ENCODE measurements at regions not wholly inside any gene's neighbourhood (a gene's known extent, or its start where the extent isn't known, plus 50 kb on each side); places are given as distances from the start of the nearest gene placed in this dataset.
"Not testable (repeated sequence)": the region's sequence is repeated elsewhere in the genome, so short reads cannot be mapped to it uniquely, and the experiment has no call there.

DNA sequence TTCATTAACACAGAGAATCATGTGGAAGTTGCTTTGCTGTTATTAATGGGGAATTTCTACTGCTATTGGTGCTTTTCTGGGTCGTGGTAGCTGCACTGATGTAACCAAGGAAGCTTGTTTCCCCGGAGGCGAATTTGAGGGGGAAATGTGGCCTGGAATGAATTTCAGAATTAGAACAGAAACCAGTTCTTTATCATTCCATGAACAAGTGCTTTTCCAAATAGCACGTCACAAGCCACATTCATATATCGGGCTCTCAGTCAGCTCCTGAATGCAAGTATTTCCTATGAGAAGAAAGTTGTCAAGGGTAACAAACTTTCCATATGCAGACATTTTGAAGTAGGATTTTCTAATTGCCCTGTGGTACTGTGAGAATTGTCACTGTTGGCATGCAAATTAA, 1353.2 kb downstream of the AACS start:
- DNase-seq: no peak

DNA sequence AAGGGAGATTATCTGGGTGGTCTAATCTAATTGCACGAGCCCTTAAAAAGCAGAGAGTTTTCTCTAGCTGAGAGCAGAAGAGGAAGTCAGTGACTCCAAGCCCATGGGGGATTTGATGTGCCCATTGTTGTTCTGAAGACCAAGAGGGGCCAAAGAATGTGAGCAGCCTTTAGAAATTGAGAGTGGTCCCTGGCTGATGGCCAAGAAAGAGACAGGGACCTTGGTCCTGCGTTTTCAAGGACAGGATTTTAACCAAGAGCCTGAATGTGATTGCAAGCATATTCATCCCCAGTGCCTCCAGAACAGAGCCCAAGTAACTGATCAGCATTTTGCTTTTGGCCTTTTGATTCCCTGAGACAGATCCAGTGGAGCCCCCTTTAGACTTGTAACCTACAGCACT, 1353.9 kb downstream of the AACS start:
- no peak for DNase-seq

DNA sequence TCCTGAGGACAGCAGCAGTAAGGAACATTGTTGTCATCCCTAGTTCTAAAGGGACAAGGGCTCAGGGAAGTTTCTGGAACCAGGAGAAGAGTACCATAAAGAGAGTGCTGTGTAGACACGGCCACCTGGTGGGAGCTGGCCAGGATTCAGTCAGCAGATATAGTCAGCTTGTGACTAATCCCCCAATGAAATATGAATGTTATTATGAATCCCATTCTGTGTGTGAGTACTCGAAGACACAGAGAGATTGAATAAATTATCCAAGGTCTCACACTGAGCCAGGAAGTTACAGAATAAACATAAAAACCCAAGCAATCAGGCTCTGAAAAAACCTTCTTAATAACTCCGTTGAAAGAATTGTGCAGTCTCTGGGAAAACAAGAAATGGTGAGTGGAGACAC, 1359.5 kb downstream of the AACS start:
- DNase-seq: no peak

DNA sequence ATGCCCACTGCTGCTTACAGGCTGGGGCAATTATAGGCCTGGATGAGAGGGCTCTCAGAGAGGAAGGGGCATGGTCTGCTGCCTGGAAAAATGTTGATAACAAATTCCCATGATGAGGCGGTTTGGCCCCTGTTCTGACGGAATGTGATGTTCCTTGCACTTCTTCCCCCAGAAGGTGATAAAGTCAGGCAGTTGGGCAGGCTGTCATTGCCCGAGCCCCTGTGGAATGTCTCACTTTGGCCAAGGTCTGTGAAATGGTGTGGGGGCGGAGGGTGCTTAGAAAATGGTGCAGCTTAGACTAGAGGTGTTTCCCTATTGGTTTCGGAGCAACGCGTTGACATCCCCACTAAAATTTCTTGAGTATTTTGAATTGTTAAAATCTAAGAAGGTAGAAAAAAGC, 1360.0 kb downstream of the AACS start:
- no peak for DNase-seq

DNA sequence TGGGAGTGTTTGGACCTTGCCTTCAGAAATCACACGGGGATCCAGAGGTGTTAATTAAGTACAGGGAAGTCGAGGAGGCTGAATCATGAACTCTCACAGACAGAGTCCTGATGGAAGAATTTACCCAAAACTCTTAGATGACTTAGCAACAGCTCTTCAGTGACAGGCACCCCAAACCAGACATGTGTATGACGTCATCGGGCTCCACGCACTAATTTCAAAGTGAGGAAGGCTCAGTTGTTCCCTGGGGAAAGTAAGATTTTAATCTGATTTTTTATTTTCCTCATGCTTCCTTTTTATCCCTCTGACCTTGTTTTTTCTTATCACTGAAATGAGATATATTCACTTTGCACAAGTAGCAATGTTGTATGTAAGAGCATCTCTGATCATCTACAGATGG, 1363.5 kb downstream of the AACS start:
- DNase-seq: no peak

DNA sequence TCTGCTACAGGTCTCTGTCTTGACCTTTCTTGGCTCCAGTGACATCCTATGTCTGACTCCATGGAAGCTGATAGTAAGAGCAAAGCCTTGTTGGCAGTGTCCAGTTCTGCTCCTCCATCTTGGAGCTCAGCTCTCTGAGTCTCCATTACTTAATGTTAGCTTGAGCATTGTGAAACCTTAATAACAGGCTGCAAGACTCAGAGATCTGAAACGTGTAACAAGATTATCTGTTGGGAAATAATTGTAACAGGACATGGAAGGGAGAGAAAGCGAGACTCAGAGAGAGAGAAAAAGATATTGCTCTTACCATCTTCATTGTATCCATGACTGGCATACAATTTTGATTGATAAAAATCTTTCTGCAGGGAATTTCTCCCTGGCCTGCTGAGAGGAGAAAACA, 1365.7 kb downstream of the AACS start:
- DNase-seq: no peak

DNA sequence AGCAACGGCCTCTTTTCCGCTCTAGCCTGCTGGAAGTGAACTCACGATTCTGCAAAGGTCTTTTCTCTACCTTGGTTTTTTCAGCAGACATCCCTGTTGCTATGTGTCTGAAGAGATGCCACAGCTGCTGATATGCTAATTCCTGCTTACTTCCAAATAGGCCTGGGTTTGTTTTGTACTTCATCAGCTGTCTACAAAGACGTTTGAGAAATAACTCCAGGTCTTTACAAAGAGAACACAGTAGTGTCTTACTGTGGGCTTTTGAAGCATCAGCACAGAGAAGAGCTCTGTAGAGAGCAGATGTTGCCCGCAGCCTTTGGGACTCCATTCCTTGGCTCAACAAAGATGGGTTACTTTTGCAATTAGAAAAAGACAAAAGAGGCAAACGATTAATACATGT, 1366.5 kb downstream of the AACS start:
- DNase-seq: no peak

DNA sequence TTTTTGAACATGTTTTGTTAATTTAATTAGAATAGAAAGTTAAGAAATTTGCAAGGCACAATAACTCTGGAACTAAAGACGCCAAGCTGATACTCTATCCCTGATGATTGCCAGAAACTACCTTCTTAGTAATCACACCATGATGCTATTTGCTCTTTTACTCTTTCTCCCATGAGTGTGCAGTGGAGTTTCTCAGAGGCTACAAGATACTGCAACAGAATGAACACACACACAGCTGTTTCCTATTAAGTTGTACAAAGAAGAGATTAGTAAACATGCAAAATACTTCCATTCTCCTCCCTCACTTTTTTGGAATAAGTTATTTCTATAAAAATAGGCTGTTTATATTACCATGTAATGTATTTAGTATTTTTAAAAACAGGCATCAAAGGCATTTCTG, 1367.5 kb downstream of the AACS start:
- DNase-seq: no peak

DNA sequence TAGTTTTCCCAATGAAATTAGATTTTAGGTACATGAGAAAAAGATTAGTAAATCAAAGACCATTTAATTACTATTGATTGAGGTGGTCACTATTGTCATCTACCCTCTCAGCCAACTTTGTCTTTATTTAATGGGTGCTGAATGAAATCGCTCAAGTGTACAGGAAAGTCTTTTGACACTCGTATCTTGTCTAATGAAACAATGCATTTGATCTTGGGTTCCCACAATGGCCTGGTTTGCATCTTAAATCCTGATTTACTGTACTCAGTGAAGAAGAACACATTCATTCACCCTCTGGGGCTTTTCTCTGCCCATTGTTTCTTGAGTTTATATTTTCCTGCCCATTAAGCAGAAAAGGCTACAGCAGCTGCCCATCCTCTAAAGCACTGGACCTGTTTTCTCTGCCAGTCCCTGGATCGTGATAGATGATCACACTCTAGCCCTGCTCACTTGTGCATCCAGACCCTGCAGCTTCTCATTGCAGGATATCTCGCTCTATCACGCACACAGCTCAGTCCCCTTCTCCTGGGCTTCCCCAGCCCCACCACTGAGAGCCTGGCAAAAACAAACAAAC, 1369.3 kb downstream of the AACS start:
- DNase-seq: no peak

DNA sequence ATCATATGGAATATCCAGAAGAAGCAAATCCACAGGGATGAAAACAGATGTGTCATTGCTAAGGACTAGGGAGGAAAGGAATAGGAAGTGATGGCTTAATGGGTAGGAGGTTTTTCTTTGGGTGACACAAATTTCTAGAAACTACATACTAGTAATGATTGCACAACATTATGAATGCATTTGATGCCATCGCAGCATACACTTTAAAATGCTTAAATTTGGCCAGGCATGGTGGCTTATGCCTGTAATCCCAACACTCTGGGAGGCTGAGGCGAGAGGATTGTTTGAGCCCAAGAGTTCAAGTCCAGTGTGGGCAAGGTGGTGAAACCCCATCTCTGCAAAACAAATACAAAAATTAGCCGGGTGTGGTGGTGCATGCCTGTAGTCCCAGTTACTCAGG, 1370.8 kb downstream of the AACS start:
- DNase-seq: no peak

DNA sequence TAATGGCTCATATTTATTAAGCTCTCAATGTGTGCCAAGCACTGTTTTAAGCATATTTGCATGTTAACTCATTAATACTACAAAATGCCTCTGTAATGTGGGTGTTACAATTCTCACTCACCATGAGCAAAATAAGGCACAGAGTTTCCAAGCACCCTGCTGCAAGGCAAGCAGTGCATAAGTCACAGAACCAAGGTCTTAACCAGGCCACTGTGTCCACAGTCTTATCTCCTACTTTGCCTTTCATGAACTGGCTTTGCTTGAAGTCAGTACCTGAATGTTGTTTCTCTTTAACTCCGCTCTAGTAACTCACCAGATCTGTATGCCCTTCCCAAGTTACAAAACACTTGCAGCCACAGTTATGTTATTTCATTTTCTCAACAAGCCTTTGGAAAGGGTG, 1372.7 kb downstream of the AACS start:
- no peak for DNase-seq

DNA sequence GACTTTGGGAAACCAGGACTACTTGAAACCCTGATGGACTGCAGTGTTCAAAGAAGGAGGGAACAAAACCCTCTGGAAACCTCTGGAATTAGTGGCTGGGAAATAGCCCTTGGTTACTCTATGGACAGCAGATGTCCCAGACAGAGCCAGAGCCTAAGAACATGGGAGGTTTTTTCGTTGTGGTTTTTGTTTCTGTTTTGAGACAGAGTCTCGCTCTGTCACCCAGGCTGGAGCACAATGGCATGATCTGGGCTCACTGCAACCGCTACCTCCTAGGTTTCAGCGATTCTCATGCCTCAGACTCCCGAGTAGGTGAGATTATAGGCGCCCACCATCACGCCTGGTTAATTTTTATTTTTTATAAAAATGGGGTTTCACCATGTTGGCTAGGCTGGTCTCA, 1378.7 kb downstream of the AACS start:
- DNase-seq: no peak

DNA sequence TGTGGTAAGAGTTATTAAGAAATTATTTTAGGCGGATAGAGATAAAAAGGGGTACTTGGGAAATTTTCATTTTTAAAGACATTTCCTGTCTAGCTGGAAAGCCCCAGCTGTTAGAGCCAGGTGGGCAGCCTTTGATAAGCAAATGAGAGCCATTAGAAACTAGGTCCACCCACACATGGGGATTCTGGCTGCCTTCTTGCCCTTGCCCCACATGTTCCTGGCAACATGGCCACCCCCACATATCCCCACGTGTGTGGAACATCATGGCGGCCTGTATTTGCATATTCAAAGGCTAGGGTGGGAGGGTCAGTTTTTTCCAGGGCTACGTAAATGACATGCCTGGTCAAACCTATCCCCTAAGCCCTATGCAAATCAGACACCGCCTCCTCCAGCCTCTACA, 1382.1 kb downstream of the AACS start:
- no peak for DNase-seq

DNA sequence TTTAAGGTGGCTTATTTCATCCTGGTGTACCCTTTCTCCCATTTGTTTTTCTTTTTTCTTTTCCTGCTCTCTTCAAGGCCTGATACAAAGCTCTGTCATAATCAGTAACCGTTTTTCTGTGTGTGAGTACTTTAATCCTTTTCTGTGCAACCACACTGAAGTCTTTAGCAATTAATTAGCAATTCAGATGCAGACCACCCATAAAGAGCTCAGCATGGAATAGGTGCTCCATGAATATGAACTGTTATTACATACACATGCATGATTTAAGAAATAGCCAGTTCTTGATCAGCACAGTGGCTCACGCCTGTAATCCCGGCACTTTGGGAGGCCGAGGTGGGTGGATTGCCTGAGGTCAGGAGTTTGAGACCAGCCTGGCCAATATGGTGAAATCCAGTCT, 1386.6 kb downstream of the AACS start:
- DNase-seq: no peak

DNA sequence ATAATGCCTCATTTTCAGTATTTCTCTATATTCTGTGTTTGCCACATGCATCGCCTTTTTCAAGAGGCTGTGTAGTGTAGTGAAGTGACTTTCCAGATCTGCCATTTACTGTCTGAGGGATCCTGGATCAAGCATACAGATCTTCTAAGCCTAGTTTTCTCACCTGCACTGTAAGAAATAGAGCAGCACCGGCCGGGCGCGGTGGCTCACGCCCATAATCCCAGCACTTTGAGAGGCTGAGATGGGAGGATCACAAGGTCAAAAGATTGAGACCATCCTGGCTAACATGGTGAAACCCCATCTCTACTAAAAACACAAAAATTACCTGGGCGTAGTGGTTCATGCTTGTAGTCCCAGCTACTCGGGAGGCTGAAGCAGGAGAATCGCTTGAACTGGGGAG, 1387.5 kb downstream of the AACS start:
- DNase-seq: not testable (repeated sequence)

DNA sequence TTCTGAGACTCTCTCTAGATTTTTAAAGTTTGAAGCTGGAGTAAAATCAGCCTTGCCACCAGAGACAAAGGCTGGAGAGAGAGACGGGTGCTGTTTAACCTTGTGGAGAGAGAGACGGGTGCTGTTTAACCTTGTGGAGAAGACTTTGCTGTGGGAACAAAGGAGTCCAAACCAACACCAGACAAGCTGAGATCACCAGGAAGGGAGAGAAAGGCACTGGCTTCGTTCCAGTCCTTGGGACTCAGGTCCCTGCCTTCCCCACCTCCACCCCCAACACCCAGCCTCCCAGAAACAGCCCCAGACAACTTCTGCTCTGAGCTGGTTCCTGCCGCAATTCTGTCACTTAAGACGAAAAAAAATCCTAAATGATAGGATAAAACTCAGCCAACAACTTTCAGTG, 1389.3 kb downstream of the AACS start:
- DNase-seq: no peak

DNA sequence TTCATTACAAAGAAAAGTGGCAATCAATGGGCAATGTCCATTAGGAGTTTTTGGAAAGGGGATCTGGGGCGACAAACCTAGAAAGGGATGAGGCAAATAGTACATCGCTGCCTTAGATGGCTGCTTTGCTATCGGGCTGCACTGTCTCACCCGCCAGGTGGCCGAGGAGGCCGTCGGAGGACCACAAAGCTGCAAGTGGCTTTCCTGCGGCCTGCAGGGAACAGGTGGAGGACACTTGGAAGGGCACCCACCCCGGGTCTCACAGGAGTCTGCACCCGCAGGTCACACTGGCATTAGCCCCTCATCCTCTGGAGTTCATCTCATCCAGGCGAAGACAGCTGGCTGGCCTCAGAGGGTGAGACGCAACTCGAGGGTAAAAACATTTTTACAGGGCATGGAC, 1392.5 kb downstream of the AACS start:
- no peak for DNase-seq

DNA sequence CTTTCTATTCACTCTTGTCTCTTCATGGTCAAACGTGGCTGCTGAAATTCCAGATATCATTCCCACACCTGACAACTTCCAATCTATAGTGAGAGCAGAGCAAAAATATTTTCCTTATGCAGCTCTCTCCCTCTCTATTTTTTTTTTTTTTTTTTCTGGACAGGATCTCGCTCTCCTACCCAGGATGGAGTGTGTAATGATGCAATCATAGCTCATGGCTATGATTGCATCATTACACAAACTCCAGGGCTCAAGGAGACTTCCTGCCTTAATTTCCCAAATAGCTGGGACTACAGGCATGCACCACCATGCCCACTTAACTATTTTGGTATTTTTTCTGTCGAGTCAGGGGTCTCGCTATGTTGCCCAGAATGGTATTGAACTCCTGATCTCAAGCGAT, 1398.9 kb downstream of the AACS start:
- DNase-seq: no peak

DNA sequence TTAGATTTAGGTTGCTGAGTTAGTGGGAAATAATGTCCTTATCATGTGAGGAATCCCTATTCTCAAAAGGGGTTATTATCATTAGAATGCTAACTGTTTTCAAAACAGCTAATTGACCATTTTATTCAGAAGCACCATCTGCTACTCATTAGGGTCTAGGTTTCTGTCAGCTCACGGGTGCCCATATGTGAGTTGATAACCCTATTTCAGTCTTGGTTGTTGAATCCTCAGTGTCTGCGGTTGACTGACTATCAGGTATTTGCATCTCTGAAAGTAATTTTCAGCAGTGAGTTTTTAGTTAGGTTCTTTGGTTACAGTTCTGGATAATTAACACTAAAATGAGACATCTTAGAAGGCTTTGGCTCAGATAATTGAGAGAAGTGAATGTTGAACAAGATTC, 1404.0 kb downstream of the AACS start:
- DNase-seq: no peak

DNA sequence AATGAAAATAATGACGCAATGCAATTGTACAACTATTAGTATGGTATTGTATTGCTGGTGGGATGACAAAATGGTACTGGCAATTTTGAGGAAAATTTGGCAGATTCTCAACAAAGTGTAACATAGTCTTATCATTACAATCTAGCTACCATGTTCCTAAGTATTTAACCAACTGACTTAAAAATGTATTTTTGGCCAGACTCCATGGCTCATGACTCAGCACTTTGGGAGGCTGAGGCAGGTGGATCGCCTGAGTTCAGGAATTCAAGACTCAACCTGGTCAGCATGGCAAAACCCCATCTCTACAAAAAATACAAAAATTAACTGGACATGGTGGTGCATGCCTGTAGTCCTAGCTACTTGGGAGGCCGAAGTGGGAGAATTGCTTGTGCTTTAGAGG, 1409.5 kb downstream of the AACS start:
- no peak for DNase-seq

DNA sequence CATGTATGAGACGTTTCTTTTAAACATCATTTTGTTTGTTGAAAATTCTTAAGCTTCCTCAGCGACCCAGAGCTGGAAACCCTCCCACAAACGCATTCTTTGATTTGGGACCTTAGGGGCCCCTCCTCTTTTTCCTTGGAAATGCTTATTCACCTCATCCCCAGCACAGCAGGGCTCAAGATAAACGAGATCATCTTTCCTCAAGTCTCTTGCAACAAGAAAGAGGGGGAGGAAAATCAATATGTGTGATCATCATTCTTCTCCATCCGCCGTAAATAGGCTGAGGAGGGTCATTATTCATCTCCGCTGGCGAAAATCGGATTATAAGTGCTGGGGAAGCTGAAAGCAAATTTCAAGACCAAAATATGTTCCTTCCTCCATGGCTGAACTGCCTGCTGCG, 1415.2 kb downstream of the AACS start:
- no peak for DNase-seq

DNA sequence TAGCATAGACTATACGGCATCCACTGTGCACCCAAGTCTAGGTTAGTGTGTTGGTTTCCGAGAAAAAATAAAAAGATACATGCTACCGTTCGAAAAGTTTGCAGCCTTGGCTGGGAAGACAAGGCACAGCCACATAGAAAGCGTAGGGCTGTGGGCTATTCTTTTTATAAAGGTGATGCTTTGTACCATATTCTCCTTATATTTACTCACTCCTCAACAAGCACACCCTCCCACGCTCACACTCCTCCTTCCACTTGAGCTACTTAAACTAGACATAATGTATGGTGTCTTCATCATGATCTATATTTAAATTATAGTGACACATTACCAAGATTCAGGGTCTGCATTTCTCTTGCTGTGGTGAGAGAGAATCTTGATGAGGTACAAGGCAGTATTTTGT, 1416.5 kb downstream of the AACS start:
- no peak for DNase-seq

DNA sequence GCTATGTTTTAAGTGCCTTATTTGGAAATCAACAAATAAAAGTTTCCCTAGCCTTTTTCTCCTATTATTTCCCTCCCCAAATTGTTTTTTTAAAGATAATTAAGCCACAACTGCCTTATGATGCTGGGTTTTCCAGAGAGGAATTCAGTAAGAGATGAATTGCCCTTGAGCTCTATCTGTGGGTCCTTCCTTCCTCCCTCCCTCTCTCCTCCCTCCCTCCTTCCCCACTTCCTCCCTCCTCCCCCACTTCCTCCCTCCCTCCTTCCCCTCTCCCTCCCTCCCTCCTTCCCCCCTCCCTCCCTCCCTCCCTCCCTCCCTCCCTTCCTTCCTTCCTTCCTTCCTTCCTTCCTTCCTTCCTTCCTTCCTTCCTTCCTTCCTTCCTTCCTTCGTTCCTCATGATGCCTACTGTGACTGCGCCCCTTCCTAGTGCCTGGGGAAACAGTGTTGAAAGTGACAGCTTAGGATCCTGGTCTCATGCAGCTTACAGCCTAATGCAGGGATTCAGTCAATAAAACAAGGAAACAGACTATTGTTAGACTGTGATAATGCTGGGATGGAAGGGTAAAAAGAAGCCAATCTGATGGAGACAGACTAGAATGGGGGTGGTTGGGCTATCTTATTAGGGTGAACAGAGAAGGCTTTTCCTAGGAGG, 1417.1 kb downstream of the AACS start:
- DNase-seq: no peak

DNA sequence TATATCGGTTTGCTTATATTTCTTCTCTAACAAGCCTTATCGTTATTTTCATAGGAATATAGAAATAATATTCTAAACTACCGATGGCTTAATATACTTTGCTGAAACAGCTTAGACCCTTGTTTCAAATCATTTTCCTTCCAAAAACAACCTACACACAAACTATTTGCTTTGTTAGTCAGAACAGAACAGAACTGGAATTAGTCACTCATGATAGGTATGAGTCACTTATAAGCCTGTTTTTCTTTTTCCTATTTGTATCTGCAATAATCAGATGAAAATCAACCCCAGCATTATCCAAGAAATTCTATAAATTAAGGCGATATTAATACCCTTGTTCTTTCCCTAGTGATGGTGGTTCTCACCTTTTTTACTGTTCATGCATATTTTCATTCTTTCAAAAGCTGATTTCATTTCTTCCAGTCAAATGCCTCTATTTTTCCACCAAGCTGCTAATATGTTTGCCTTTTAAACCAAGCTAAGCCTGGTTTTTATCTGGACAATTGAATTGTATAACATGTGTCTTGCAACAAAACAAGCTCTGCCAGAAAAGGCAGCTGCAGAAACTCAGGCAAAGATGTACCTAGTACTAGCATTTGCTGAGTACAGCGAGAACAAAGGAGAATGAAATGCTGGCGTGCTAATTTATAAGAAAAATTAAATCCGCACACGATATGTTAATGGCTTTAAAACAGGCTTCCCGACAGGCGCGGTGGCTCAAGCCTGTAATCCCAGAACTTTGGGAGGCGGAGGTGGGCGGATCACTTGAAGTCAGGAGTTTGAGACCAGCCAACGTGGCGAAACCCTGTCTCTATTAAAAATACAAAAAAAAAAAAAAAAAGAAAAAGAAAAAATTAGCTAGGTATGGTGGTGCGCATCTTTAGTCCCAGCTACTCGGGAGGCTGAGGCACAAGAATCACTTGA, 1418.2 kb downstream of the AACS start:
- DNase-seq: no peak

Measured in DMS79 (cell line).